ENCODE measurements at regions not wholly inside any gene's neighbourhood (a gene's known extent, or its start where the extent isn't known, plus 50 kb on each side); places are given as distances from the start of the nearest gene placed in this dataset.

DNA sequence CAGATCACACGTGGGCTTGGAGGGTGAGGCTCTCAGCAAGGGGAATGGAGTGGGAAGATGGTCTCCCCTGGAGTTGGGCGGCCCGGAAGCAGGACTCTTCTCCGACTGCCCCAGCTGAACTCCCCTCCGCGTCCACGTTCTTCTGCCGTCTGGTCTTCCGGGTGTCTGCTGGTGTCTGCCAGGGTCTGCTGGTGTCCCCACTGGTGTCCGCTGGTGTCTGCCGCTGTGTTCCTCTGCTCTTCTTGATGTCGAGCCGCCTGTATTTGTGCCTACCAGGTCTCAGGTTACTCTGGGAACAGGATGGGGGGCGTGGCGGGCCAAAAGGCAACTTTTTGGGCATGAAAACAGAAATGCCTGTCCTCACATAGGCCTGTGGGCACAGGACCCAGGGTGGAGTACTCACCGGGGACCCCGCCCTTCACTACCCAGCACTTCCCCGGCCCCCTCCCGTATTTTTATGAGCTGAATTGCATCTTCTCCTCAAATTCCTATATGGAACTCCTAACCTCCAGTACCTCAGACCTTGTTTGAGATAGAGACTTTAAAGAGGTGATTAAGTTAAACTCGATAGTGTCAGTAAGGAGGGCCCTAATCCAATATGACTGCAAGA is 675.4 kb downstream of the SEMA5A start:
- DNase-seq = no peak

DNA sequence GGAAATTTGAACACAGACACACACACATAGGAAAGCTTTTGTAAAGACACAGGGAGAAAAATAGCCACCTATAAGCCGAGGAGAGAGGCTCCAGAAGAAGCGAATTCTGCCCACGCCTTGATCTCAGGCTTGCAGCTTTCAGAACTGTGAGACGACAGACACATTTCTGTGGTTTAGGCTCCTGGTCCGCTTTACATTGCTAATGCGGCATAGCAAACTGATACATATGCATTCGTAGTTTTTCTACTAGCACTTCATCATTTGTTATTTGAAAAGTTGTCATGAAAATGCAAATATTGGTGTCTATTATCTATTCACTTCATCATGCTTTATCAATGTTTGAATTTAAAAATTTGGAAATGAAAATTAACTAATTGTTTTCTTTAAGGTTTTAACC is 674.9 kb downstream of the SEMA5A start:
- DNase-seq = no peak

DNA sequence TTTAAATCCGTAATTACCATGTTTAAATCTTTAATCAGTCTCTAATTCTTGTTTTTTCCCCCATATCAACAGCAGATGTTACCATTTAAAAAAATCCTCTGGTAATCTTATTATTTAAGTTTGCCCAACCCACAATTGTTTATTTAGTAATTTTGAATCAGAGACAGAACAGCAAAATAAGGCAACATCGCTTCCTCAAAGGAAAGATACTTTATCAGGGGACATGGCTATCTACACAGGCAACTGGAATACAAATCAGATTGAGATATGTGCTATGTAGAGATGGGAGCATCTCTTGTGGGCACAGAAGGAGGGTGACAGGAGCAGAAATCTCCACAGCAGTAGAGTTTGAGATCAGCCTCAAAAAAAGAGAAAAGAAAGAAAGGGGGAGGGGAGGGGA is 674.4 kb downstream of the SEMA5A start:
- no peak for DNase-seq

DNA sequence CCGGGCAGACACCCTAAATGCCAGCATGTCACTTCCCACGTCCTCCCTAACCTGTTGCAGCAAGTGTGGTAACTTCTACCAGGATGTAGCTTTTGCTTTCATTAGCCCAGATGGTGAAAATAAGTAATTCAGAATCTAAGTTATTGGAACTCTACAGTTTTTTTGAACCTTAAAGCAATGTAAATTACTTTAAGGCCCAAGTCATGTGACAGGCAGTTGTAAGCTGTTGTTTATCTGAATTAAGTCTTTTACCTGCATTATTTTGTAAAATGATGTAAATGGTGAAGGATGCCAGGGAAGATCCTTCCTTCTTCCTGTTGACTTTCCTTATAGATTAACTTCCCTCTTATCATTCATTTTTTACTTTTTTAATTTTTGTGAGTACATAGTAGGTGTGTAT is 670.2 kb downstream of the SEMA5A start:
- DNase-seq = no peak

DNA sequence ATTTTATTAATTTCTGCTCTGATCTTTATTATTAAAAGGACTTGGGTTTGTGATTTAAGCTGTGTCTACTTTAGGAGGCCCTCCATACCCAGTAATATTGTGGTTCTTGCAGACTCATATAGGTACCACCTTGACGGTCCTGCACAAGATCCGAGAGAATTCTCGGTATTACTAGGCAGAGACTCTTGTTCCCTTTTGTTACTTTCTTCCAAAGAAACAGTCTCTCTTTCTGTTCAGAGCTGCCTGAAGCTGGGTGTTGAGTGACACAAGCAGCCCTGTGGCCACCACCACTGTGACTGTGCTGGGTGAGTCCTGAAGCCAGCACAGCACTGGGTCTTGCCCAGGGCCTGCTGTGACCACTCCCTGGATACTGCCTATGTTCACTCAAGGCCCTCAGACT is 666.6 kb downstream of the SEMA5A start:
- no peak for DNase-seq

DNA sequence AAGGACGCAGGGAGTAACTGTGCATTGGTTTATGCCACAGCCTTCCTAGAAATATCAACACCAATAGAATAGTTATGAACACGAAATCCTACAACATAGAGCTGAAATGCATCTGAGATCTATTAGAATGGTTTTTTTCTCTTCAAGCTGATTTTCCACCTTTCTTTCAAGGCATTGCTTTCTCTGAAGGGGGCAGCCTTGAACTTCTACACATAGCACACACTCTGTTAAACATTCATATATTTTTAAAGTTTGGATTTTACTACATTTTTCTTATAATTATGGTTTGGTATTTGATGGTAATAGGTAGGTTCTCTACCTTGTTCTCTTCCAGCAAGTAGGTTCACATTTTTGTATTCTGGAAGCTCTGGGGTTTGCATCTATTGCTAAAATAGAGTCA is 661.8 kb downstream of the SEMA5A start:
- no peak for DNase-seq

DNA sequence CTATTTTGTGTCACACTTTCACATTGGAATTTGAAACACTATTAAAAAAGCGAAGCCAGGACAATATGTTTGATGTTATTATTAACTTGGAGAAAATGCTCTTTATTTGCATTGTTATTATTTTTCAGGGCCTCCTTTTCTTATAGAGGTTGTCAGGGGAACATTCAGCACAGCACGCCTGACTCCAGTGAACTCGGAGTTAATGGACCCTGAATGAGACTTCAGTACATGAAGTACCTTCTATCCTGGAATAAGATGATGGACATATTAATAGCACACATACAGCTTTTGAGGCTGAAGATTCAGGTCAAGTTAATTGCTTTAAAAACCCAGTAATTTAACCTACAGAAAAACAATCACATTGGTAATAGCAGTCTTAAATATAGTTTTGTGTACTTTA is 652.9 kb downstream of the SEMA5A start:
- no peak for DNase-seq

DNA sequence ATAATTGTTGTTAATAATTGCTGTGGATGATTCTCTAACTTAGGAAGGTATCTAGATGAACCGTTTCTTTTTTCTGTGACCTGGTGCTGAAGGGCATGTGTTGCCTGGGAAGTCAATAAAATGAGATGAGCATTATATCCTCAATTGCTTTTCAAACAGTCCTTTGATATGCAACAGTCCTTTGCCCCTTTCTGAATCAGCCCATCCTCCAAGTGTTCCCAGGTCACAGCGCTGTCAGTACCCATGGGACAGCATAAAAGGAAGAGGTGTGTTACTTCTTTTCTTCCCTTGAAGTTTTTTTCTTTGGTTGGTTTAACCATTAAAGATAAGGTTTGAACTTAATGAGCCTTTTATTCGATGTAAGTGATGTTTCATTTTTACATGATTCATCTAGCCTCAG is 651.8 kb downstream of the SEMA5A start:
- no peak for DNase-seq

DNA sequence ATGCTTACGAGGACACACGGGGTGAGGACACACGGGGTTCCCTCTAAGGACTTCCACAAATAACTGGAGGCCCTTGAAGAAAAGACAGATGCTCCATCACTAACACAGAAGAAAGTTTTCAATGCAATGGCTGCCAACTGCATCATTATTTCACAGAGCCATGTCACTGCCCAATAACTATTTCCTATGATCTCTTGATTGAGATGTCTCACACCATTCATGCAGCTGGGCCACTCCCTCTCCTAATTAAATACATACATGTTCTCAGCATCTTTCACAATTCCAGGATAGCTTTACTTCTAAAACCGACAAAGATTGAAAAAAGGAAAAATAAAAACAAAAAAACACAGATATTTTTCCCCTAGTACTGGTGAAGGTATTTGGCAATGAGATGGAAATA is 650.8 kb downstream of the SEMA5A start:
- no peak for DNase-seq

DNA sequence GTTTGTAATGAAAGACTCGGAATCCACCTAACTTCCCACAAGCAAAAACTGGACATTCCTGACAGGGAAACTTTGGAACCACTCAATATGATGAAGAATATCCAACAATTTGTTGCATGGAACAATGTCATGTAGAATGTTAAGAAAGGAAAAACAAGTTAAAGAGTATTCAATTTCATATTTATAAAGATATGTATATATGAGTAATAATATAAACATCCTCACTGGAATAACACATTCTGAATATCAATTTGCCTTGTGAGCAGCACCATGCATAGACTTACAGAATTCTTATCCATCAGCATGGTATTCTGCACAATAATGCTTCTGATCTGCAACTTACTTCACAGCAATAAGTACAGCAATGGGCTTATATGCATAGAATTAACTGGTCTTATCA is 650.3 kb downstream of the SEMA5A start:
- no peak for DNase-seq

DNA sequence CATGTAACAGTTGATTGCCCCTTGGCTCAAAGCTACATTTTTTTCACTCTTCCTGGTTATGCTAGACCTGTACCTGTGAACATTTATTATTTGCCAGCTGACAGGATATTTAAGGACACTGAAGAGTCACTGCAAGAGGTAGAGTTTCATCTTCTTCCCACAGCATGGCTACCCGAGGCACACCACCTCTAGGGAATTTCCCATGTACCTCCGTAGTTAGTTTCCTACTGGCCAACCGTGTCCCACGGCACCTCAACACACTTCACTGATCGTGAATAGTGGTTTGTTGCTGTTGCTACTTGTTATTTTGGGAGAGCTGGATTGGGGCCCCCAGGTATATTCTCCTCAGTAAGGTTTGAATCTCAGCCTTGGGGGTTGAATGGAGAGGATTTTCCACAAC is 648.6 kb downstream of the SEMA5A start:
- DNase-seq = no peak

DNA sequence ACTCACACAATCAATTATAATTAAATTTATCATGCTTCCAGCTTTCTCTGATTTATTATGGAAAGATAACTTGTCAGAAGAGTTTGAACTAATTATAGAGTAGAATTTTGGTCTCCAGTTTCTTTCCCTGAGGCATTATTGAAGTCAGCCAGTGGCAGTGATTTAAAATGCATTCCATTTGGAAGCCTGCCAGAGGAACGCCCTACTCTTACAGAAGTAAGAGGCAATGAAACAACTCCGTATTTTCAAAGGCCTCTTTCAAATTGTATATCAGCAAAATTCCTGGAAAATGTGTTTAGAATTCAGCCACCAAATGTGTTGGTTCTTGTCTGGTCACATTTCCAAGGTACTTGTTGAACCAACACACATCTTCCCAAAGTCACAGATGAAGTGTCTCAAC is 640.9 kb downstream of the SEMA5A start:
- no peak for DNase-seq

DNA sequence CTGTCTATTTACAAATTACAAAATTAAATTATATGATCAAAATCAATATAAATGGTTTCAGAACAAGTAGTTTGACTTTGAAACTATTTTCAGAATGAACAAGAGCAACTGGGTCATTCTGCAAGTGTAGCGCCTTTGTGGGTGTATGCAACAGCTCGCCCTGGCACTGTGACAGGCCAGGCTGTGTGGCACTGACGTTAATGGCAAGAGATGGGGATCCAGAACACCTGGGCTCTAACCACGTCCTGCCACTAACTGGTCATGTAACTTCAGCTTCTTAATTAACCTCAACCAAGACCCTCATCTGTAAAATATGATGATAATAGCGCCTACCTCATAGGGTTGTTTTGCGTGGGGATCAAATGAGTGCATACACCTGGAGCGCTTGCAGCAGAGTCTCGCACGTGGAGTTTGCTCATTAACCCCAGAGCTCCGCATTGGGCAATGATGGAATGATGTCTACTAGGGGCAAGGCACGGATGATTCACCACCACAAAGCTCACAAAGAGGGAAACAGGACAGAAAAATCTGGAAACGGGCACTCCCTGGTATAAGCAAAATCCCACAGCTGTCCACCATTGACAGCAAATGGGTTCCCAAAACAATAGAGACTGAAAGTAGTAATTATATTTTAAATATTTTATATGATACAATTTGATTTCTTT is 639.4 kb downstream of the SEMA5A start:
- DNase-seq = no peak

DNA sequence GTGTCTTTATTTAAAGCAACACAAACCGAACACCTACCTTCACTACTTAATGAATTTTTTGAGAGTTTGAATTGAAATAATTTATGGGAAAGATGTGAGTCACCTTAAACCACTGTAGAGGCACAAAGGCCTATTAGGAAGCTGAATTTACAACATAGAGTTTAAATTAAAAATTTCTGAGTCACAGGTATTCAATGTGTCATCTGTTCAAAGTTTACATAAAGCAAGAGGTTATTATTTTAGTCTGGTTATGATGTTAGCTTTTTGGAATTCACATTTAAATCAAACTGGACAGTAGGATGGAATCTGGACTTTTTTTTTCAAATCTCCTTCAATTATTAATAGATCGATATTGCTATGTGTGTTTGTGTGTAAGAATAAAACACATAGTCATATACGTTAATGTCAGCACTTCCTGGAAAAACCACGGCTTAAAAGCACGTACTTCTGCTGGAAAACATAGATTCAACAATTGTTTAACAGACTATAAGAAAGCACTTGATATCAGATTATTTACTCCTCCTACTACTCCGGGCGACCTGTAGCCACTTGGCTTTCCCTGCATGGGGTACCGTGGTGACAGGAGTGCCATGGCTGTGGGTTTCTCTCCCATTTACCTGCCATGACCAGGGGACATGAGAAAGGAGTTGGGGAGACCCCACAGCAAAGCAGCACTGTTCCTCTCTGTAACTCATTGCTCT is 638.6 kb downstream of the SEMA5A start:
- no peak for DNase-seq

DNA sequence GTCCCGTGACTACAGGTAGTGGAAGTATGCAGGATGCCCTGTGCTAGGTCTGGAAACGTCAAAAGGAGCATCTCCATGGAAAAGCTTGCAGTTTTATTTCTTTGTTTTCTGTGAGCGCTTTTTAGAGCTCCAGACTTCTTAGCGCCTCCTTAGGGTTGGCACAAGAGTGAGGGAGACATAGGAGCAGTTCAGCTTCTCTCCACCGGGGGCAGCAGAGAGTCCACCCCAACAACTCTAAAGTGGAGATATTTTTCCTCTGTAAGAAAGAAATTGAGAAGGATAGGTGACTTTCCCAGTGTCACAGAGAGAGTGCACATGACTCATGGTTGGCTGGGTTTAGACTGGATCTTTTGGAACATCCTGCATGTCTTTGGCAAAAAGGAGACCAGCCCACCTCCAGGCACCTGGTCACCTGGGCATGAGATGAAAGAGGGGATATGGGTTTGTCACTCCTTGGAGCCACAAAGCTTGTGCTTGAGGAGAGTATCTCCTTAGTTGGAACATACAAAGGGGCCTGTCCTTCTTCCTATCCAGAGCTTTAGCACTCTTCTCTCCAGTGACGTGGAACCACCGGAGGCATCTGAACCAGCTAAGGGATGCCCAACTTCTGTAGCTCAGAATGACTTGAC is 637.7 kb downstream of the SEMA5A start:
- no peak for DNase-seq

DNA sequence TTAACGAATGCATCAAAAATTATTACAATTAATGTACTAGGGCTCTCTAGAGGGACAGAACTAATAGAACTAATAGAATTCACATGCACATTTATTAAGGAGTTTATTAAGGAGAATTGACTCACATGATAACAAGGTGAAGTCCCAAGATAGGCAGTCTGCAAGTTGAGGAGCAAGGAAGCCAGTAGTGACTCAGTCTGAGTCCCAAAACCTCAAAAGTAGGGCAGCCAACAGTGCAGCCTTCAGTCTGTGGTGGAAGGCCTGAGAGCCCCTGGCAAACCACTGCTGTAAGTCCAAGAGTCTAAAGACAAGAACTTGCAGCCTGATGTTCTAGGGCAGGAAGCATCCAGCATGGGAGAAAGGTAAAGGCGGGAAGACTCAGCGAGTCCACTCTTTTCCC is 633.8 kb downstream of the SEMA5A start:
- no peak for DNase-seq

DNA sequence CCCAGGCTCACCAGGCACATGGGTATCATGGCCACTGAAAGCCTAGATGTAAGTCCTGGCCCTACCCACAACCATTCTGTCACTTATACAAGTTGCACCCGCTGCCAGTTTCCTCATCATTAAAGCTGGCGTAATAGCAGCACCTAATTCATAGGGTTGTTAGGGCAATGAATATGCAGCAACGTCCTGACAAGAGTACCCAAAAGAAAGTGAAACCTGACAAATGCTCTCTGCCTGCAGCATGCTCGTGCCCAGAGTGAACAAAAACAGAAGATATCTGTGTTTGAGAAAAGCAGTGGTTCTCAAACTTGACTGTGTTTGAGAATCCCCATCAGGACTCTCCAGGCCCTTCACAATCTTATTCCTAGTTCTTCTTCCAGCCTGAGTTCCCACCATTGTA is 632.4 kb downstream of the SEMA5A start:
- no peak for DNase-seq

DNA sequence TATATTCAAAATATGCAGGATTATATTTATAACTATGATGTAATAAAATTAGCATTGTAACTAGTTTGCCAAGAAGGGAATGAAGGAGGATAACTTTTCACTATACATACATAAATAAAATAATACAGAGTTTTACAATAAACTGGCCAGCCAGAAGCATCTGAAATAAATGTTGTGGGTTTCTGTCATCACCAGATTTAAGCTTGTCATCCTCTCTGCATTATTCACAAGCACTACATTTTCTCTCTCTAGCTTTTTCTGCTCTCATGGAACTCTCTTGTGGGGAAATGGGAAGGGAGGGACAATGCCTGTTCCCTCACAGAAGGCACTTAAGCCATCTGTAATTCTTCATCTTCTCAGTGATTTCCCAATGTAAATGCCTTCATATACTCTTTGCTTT is 626.8 kb downstream of the SEMA5A start:
- DNase-seq = no peak

DNA sequence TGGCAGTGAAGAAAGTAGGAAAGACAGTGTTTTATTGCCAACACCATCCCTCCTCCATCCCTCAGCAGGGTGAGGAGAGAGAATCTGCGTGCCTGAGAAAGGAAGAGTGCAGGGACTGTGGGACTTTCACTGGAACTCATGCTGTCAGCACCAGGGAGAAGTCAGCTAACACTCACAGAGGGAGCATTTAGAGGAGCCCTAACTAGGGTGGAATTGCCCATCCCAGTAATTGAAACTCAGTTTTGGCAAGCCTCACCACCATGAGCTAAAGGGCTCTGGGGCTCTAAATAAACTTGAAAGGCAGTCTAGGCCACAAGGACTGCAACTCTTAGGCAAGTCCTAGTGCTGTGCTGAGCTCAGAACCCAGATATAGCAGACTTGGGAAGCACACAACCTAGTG is 622.3 kb downstream of the SEMA5A start:
- no peak for DNase-seq

DNA sequence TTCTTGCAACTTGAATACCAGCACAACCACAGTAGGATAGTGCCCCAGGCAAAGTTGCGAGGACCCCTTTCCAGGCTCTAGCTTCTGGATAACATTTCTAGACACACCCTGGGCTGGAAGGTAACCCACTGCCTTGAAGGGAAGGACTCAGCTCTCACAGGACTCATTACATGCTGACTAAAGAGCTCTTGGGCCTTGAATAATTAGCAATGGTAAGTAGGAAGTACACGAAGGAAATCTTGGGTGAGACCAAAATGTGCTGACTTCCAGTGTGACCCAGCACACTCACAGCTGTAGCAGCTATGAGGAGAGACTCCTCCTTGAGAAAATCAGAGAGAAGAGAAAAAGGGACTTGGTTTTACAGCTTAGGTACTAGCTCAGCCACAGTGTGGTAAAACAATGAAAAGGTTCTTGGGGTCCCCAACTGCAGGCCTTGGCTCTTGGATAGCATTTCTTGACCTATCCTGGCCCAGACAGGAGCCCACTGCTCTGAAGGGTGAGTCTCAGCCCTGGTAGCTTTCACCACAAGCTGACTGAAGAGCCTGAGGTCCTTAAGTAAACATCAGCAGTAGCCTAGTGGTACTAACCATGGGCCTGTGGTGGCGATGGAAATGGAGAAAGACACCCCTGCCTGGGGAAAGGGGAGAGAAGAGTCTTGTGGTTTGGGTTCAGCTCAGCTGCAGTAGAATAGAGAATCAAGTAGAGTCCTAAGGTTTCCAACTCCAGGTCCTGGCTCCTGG is 621.7 kb downstream of the SEMA5A start:
- DNase-seq = no peak

DNA sequence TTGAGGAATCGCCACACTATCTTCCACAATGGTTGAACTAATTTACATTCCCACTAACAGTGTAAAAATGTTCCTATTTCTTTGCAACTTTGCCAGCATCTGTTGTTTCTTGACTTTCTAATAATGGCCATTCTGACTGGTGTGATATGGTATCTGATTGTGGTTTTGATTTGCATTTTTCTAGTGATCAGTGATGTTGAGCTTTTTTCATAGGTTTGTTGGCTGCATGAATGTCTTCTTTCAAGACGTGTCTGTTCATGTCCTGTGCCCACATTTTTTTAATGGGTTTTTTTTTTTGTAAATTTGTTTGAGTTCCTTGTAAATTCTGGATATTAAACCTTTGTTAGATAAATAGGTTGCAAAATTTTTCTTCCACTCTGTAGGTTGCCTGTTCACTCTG is 615.9 kb downstream of the SEMA5A start:
- no peak for DNase-seq

DNA sequence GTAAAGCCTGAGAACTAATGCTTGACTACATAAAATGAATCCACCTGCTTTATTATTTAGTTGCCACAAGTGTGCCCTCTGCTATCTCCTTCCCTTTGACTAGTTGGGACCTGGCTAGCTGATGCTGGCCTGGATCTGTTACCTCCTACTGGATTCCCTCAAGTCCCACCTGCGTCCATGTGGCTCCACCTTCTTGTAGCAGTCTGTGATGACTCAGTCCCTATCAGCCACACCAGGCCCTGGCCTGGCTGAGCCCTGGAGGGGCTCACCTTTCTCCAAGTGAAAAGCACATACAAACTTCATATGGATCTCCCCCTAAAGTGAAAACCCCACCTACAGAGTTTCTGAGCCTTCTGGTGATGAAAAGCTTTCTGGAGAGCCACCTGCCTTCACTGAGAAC is 611.4 kb downstream of the SEMA5A start:
- DNase-seq = no peak

DNA sequence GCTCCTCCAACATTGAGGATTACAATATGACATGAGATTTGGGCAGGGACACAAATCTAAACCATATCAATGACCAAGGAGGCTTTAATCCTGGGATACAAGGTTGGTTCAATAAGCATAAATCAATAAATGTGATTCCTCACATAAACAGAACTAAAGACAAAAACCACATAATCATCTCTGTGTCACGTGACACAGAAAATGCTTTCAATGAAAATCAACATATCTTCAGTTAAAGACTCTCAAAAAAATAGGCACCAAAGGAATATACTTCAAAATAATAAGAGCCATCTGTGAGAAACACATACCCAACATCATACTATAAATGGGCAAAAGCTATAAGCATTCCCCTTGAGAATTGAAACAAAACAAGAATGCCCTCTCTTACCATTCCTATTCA is 604.9 kb downstream of the SEMA5A start:
- DNase-seq = no peak

DNA sequence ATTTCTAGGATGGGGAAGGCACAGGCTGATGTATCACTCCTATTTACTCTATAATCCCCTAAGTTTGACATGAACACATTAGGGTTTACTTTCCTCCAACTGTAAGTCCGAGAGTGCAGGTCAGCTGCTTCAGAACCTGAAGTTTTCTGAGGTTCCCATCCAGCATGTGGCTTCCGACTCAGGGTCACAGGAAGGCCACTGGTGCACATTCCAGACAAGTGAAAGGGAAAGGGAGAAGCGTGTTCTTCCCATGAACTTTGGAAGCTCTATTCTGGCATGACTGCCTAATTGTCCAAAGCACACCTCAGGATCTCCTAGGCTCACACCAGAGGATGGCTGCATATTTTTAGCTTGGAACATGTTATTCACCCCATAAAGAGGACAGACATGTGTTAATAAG is 602.6 kb downstream of the SEMA5A start:
- DNase-seq = no peak
